BJ (cell line): ENCODE measurements at regions not wholly inside any gene's neighbourhood (a gene's known extent, or its start where the extent isn't known, plus 50 kb on each side); places are given as distances from the start of the nearest gene placed in this dataset.
"Not testable (repeated sequence)": the region's sequence is repeated elsewhere in the genome, so short reads cannot be mapped to it uniquely, and the experiment has no call there.

ENCODE experiments used
- CTCF ChIA-PET: fragments of 350-600 bp; formaldehyde crosslinking; extraction: SDS; loops from one replicate; lab custom pipeline; 2021; ENCODE audit warnings: antibody characterized with exemption, inconsistent platforms; lab: Yijun Ruan, JAX
- POLR2A ChIA-PET: fragments of 300-600 bp; sonication (Branson Sonifier 250); formaldehyde crosslinking; extraction: SDS; loops from one replicate; lab custom pipeline; 2021; ENCODE audit warnings: antibody characterized with exemption; lab: Charles Lee
- DNase-seq: peaks from one replicate; pipeline ENCODE4 v3.0.0-alpha.2; 2011; ENCODE audit warnings: low read depth
- H3K27me3 ChIP-seq: 2 replicates; pipeline ENCODE4 v1.6.0; 2011; ENCODE audit warnings: low read length; ENCODE audit not compliant: control insufficient read depth, insufficient read depth
- H3K36me3 ChIP-seq: 2 replicates; pipeline ENCODE4 v1.5.1; 2011; ENCODE audit warnings: low read length; ENCODE audit not compliant: control insufficient read depth, insufficient read depth
- H3K4me3 ChIP-seq: 2 replicates; pipeline ENCODE4 v1.5.1; 2011; ENCODE audit warnings: low read depth, mild to moderate bottlenecking, control low read depth, low read length
- TF ChIP-seq, protein P1 (sequence below): IDR thresholded peaks from 2 replicates; pipeline ENCODE4 v1.5.1; 2011; ENCODE audit warnings: low read depth, mild to moderate bottlenecking, control low read depth, inconsistent platforms, low read length, moderate library complexity; ENCODE audit not compliant: insufficient read depth

DNA sequence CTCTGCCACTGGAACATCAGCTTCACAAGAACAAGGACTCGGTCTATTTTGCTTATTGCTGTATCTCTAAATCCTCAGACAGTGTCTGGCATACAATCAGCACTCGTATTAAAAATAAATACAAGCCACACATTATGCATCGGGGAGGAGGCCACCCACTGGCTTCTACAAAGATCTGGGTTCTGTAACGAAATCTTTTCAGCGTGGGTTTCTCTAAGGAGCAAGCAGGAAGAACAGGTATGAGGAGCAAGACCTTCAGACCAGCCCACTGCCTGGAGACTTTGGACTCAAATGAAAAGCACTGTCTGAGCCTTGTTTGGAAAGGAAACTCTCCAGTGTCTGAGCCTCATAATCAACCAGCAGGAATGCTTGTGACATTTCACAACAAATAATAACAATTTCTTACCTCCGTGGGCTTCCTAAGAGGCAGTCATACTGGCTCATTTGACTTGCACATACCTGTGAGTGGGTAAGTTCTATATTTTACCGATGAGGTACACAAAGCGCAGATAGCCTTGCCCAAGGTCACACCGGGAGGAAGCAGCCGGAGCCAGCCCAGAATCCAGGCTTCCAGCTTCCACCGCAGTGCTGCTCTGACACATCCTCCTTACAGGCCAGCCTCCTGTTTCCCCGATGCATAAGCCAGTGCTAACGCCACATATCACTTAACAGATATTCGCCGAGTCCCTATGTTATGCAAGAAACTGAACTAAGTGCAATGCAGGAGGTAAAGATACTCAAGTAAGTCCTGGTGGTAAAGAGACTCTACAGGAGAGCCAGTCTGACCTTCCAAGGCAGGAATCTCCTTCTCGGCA is 118.6 kb upstream of the TNRC6C start:
- POLR2A ChIA-PET, result no interaction called here
- TF ChIP-seq, protein P1, sequence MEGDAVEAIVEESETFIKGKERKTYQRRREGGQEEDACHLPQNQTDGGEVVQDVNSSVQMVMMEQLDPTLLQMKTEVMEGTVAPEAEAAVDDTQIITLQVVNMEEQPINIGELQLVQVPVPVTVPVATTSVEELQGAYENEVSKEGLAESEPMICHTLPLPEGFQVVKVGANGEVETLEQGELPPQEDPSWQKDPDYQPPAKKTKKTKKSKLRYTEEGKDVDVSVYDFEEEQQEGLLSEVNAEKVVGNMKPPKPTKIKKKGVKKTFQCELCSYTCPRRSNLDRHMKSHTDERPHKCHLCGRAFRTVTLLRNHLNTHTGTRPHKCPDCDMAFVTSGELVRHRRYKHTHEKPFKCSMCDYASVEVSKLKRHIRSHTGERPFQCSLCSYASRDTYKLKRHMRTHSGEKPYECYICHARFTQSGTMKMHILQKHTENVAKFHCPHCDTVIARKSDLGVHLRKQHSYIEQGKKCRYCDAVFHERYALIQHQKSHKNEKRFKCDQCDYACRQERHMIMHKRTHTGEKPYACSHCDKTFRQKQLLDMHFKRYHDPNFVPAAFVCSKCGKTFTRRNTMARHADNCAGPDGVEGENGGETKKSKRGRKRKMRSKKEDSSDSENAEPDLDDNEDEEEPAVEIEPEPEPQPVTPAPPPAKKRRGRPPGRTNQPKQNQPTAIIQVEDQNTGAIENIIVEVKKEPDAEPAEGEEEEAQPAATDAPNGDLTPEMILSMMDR, result no peak
- CTCF ChIA-PET, result no interaction called here

DNA sequence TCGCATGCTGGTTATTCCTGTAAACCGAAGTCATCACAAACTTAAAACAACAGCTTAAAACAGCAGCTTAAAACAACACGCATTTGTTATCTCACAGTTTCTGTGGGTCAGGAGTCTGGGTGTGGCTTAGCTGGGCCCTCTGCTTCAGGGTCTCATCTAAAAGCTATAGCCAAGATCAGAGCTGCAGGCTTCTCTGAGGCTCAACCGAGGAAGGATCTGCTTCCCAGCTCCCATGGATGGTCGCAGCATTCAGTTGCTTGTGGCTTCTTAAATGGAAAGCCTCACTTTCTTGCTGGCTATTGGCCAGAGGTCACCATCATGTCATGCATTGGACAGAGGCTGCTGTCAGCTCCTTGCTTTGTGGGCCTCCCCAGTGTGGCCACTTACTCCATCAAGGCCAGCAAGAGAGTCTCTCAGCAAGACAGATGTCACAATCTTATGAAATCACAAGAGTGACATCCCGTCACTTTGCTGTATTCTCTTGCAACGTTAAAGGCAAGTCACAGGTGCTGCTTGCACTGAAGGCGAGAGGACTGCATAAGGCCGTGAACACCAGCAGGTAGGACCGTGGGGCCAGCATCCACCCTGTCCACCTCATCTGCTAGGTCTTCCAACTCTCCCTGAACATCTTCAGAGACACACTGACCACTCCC is 117.9 kb upstream of the TNRC6C start:
- CTCF ChIA-PET, result no interaction called here
- no peaks in the 10 kb centered on the region for H3K36me3 ChIP-seq
- H3K4me3 ChIP-seq, result no peak overlapping the region
- TF ChIP-seq, protein P1, result no peak
- DNase-seq, result no peak
- peaks cover 1% of the 10 kb centered on the region; the same call in 1 of the 2 replicates for H3K27me3 ChIP-seq
- POLR2A ChIA-PET, result no interaction called here

More for the DNA sequence above, 118.6 kb upstream of the TNRC6C start:
- DNase-seq, result no peak
- peaks cover 1% of the 10 kb centered on the region; the same call in 1 of the 2 replicates for H3K27me3 ChIP-seq
- H3K36me3 ChIP-seq, result no peaks in the 10 kb centered on the region
- H3K4me3 ChIP-seq, result no peak overlapping the region

- ChIA-PET POLR2A (no interaction called here), CTCF (interaction anchor here (0.6 to 0.8 kb wide), 2 partner anchors 11 to 259 kb away, joined by 3 to 4 read pairs; no protein-coding TSS in a partner anchor)
- Histone ChIP-seq H3K4me3 (no peak overlapping the region), H3K36me3 (no peaks in the 10 kb centered on the region), H3K27me3 (peaks cover 1% of the 10 kb centered on the region; the same call in 1 of the 2 replicates)
- DNase-seq, result no peak
- TF ChIP-seq, protein P1, result no peak
Observed at GRCh38 chr17:77841742-77842527, 116.6 kb upstream of the TNRC6C start.

GRCh38 chr17:77842528-77843147 is 115.9 kb upstream of the TNRC6C start:
- H3K27me3 ChIP-seq, result peaks cover 1% of the 10 kb centered on the region; the same call in 1 of the 2 replicates
- POLR2A ChIA-PET, result no interaction called here
- no peaks in the 10 kb centered on the region for H3K36me3 ChIP-seq
- CTCF ChIA-PET, result interaction anchor here (0.6 to 0.8 kb wide), 2 partner anchors 10 to 260 kb away, joined by 3 to 4 read pairs; no protein-coding TSS in a partner anchor
- TF ChIP-seq, protein P1, result no peak
- no peak overlapping the region for H3K4me3 ChIP-seq
- DNase-seq, result no peak

GRCh38 chr17:77843255-77843895 is 115.1 kb upstream of the TNRC6C start:
- DNase-seq, H3K4me3 ChIP-seq, POLR2A ChIA-PET, H3K27me3 ChIP-seq, H3K36me3 ChIP-seq: not testable (repeated sequence)
- CTCF ChIA-PET, result interaction anchor here (1.3 kb wide), 1 partner anchor 9 kb away, joined by 3 read pairs; no protein-coding TSS in a partner anchor
